Femur (tissue), 1 donor: ENCODE measurements at regions not wholly inside any gene's neighbourhood (a gene's known extent, or its start where the extent isn't known, plus 50 kb on each side); places are given as distances from the start of the nearest gene placed in this dataset.
"Not testable (repeated sequence)": the region's sequence is repeated elsewhere in the genome, so short reads cannot be mapped to it uniquely, and the experiment has no call there.

Experiments
- DNase-seq: peaks from one replicate; pipeline ENCODE4 v3.0.0-alpha.2; 2017

GRCh38 chr14:66295386-66295785, 190.8 kb upstream of the CCDC196 start:
- no peak for DNase-seq

GRCh38 chr14:66300886-66301285, 185.3 kb upstream of the CCDC196 start:
- no peak for DNase-seq

- no peak for DNase-seq
Observed at GRCh38 chr14:66306101-66306500, 180.1 kb upstream of the CCDC196 start.

GRCh38 chr14:66311058-66311457, 175.1 kb upstream of the CCDC196 start:
- no peak for DNase-seq

- DNase-seq, result no peak
Observed at GRCh38 chr14:66311990-66312389, 174.2 kb upstream of the CCDC196 start.

GRCh38 chr14:66312451-66312850, 173.7 kb upstream of the CCDC196 start:
- no peak for DNase-seq

- no peak for DNase-seq
Observed at GRCh38 chr14:66315098-66315497, 171.1 kb upstream of the CCDC196 start.

- DNase-seq, result no peak
Observed at GRCh38 chr14:66315548-66315947, 170.6 kb upstream of the CCDC196 start.

- DNase-seq, result no peak
Observed at GRCh38 chr14:66322564-66322963, 163.6 kb upstream of the CCDC196 start.

- DNase-seq, result no peak
Observed at GRCh38 chr14:66330228-66330627, 155.9 kb upstream of the CCDC196 start.

GRCh38 chr14:66330916-66331315, 155.3 kb upstream of the CCDC196 start:
- no peak for DNase-seq

- not testable (repeated sequence) for DNase-seq
Observed at GRCh38 chr14:66333293-66333692, 152.9 kb upstream of the CCDC196 start.

- DNase-seq, result no peak
Observed at GRCh38 chr14:66341239-66341638, 144.9 kb upstream of the CCDC196 start.

- DNase-seq, result no peak
Observed at GRCh38 chr14:66345986-66346385, 140.2 kb upstream of the CCDC196 start.

GRCh38 chr14:66351310-66351709, 134.9 kb upstream of the CCDC196 start:
- DNase-seq, result no peak

GRCh38 chr14:66359500-66359899, 126.7 kb upstream of the CCDC196 start:
- DNase-seq, result no peak

GRCh38 chr14:66360366-66360926, 125.7 kb upstream of the CCDC196 start:
- DNase-seq, result no peak

- DNase-seq, result no peak
Observed at GRCh38 chr14:66361013-66361412, 125.2 kb upstream of the CCDC196 start.

GRCh38 chr14:66365388-66365787, 120.8 kb upstream of the CCDC196 start:
- no peak for DNase-seq

- DNase-seq, result no peak
Observed at GRCh38 chr14:66369157-66369697, 116.9 kb upstream of the CCDC196 start.

- DNase-seq, result no peak
Observed at GRCh38 chr14:66371776-66372175, 114.4 kb upstream of the CCDC196 start.

GRCh38 chr14:66375046-66375964, 110.9 kb upstream of the CCDC196 start:
- no peak for DNase-seq

GRCh38 chr14:66377574-66377973, 108.6 kb upstream of the CCDC196 start:
- DNase-seq, result no peak
